Renal cortical epithelial cell (primary cell): ENCODE measurements at regions not wholly inside any gene's neighbourhood (a gene's known extent, or its start where the extent isn't known, plus 50 kb on each side); places are given as distances from the start of the nearest gene placed in this dataset.
A peak's percentile ranks its signal among the peaks of the same experiment; 100 is the strongest.

Source experiments
- DNase-seq: peaks from one replicate; pipeline ENCODE4 v3.0.0-alpha.2; 2011; ENCODE audit warnings: low read depth

- no peak for DNase-seq
Observed at GRCh38 chr6:149181304-149181703, 136.2 kb upstream of the TAB2 start.

DNA sequence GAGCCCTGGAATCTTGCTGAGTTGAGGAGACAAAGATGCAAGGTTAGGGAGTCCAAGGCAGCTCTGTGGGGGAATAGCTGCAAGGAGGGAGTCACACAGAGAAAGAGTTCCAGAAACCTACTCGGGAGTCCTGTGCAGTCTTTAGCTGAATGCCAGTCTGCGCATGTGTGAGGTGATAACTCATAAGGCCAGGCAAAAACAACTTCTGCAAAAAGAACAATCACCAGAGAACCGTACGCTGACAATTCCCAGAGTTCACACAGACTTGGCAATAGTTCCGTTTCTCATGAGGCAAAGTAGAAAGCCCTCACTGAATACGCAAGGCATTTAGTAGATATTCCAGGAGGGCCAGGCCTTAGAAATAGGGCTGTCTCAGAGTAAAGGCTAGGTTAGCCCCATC lies 135.2 kb upstream of the TAB2 start:
- DNase-seq: no peak

DNA sequence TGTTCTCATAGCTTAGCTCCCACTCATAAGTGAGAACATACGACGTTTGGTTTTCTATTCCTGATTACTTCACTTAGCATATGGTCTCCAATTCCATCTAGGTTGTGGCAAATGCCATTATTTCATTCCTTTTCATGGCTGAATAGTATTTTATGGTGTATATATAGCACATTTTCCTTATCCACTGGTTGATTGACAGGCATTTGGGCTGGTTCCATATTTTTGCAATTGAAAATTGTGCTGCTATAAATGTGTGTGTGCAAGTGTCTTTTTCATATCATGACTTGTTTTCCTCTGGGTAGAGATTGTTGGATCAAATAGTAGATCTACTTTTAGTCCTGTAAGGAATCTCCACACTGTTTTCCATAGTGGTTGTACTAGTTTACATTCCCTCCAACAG lies 133.0 kb upstream of the TAB2 start:
- no peak for DNase-seq

DNA sequence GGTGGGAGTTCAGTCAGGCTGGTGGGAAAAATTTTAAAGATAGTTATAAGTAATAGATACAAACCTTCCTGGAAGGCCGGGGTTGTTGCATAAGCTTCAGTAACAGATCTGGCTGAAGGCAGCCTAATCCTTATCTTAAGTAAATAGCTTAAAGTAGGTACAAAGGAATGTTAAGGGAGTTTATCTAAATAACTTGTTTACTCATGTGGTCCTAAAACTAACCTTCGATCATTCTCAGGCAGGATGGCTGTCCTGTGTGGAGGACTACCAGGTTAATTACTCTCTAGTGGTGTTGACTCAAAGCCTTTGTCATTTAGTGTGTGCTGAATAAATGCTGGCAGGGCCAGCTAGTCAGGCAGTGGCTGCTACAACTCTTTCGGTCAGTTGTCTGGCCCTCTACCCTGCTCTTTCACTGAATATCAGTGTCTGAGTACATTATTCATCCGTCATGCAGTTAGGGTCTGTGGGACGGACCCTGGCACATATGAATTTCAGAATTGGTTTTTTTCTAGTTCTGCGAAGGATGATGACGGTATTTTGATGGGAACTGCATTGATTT lies 131.6 kb upstream of the TAB2 start:
- DNase-seq: no peak

DNA sequence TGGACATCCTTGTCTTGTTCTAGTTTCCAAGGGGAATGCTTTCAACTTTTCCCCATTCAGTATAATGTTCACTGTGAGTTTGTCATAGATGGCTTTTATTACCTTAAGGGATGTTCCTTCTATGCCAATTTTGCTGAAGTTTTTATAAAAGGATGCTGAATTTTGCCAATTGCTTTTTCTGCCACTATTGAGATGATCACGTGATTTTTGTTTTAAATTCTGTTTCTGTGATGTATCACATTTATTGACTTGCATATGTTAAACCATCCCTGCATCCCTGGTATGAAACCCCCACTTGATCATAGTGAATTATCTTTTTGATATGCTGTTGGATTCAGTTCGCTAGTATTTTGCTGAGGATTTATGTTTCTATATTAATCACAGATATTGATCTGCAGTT lies 130.6 kb upstream of the TAB2 start:
- no peak for DNase-seq

DNA sequence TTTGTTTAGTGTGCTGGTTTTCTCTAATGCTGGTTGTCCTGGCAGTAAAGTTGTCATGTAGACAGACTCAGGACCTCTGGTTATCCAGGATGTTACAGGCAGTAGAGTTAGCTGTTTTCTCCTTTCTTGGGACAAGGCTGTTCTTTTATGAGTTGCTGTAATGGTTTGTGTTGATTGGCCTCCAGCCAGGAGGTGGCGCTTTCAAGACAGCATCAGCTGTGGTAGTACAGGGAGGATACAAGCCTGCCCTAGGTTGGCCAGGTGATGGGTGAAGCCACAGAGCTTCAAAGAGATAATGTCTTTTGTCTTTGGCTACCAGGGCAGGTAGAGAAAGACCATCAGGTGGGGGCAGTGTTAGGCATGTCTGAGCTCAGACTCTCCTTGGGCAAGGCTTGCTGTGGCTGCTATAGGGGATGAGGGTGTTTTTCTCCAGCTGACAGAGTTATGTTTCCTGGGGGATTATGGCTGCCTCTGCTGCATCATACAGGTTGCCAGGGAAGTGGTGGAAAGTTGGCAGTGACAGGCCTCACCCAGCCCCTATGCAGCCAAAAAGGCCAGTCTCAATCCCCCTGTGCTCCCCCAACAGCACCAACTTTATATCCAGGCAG lies 127.2 kb upstream of the TAB2 start:
- peak; percentile 36 for DNase-seq

DNA sequence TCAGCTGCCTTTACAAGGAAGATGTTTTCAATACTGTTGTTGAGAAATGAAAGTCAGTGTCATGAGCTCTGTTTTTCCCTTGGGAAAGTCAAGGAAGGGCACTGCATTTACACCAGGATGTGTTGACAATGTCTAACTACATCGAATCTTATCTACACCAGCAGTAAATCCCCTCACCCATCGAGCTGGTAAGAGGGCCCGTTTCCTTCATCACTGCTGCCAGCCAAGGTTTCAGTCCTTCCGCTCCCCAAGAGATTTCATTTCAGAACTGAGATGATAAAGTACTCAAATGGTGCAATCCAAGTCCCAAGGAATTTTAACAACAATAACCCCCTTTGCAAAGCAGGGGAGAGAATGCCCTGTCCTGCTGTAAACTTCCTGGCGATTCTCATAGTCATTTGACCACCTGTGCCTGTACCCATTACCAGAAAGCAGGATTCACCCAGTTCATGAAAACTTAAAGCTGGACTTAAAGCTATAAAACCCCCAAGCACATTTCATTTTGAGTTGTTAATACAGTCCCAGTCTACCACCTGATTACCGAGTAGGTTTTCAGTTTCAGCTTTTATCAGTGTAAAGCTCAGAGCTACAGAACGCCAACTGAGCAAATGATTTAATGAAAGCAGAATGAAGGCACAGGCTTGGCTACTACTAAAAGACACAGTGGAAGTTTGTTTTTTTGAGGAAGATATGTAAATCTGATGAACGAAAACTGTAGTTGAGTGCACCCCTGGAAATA lies 122.5 kb upstream of the TAB2 start:
- no peak for DNase-seq

DNA sequence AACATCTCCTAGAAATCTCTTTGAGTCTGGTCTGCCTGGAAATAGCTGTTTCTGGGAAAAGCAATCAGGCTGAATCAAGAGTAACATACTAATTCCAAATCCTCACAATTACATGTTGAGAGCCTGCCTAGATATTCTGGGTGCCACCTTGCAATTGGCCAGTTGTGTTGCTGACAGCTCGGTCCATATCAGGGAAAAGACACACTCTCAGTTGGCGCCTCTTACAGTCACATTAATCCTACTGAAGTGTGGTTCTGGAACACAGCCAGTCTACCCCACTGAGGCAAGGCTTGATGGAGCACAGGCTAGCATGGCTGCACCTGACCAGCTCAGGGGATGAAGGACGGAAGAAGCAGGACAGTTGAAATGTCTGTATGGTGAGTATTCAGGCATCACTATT lies 121.4 kb upstream of the TAB2 start:
- DNase-seq: no peak

DNA sequence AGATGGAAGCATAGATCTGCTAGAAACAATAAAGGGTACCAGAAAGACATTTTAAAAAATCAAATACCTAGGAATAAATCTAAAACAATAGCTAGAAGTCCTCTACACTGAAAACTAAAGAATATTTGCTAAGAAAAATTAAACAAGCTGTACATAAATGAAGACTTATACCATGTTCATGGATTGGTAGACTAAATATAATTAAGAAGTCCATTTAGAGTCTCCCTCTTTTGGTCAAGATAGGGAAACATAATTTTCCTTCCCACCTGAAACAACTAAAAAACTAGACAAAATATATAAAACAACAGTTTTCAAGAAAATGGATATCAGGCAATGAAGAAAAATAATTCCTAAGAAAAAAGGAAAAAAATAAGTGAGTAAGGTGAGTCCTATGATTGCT lies 120.0 kb upstream of the TAB2 start:
- no peak for DNase-seq

DNA sequence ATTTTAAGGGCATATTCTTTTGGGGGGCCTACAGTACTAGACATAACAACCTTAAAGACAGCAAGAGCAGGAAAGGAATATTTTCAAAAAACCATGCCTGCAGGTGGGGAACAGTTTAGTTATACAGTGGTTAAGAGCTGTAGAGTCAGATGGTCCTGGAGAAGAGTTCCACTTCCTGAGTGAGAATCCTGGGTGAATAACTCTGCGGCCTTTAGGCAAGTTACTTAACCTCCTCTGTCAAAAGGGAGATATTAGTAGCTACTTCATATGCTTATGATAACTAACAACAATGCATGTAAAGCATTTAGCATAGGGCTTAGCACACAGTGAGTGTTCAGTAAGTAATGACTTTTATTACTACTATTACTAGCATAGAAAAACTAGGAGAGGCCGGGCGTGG lies 119.2 kb upstream of the TAB2 start:
- no peak for DNase-seq

- no peak for DNase-seq
Observed at GRCh38 chr6:149200282-149200945, 117.1 kb upstream of the TAB2 start.

DNA sequence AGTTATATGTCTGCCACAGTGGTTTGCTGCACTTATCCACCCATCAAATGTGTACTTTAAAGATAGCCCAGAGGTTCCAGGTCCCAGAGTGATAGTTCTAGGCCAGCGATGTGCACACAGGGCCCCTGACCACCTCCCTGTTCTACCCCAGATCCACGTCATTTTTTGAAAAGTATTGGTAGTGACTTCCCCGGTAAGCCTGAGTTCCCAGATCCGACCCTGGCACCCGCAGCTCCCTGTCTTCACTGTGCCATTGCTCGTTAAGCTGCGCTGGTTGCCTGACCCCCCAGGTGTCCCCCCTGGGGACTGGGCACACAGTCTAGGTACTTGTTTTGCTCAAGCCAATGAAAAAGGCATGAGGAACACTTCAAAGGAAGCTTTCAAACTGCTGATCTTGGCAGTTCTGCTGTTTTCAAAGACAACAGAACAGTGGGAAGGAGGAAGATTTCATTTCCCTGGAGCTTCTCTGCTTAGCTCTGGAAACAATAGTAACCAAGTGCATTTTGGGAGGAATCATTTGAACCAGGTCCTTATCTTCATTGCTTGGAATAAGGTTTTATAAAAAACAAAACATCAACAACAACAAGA lies 116.3 kb upstream of the TAB2 start:
- DNase-seq: no peak

- no peak for DNase-seq
Observed at GRCh38 chr6:149202100-149202499, 115.4 kb upstream of the TAB2 start.

- no peak for DNase-seq
Observed at GRCh38 chr6:149202952-149203351, 114.6 kb upstream of the TAB2 start.

DNA sequence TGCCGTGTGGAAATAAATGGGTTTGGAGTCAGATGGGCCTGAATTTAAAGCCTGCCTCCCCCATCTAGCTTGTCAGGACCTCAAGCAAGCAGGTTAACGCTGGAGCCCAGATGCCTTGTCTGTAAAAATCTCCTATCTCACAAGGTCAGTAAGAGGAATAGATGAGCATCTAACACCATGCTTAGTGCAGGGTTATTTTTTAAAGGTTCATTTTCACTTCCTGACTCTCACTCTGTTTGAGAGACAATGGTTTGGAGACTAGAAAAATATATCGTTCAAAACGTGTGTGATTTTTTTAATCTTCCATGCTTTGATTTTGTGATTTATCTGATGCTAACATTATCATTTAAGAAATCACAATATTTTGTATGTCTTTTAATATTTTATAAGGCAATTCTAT lies 114.0 kb upstream of the TAB2 start:
- DNase-seq: no peak

DNA sequence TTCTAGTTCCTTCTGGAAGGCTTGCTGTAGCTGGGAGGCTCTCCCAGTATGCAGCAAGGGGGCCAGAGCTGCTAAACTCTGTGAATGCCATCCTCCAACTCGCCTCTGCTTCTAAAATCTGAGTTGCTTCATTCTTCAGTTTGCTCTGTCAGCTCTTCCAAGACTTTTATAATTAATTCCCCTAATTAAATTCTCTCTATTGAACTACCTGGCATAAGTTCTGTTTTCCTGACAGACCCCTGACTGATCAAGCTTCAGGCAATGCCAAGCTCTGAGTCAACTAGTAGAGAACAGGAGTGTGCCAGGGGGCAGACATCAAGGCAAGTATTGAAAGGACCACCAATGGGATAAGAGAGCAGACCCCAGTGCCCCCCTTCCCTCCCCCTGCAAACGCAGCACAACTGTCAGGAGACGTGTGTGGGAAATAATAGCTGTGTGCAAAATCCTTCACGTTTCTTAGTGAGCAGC lies 109.3 kb upstream of the TAB2 start:
- DNase-seq: no peak

DNA sequence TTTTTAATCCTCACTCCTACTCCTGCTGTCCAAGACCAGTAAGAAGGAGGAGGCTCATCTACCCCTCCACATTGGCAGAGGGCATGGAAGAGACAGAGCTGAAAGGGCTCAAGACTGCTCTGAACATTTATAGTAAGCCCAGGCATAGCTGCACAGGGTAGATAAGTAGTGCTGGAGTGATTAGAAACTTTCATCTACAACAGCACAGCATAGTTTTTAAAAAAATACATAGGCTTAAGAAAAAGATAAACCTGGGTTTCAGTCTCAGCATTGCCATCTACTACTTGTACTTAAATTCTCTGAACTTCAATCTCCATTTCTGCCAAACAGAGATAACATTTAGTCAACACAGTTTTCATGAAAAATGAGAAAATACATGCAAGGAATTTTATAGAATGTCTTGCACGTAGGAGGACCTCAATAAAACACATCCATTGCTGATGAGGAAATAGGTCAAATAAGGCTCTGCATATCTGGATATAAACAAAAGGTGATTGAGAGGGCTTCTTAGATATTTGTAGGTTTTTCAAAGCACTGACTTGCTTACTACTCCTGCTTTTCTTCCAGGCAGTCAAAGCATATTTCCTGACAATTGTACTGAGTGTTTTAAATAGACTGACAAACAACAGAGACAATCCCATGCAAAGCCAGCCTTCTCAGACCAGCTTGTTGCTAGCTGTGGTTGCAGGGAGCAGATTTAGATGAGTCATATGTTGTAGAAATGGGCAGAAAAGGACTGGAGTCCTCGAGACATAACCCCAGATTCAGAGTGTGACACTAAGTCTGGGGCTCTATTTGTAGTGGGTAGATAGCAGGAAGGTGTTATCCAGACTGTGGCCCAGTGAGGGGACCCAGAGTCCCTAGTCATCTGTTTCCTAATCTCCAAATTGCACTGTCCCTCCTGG lies 107.4 kb upstream of the TAB2 start:
- DNase-seq: peak; percentile 71

DNA sequence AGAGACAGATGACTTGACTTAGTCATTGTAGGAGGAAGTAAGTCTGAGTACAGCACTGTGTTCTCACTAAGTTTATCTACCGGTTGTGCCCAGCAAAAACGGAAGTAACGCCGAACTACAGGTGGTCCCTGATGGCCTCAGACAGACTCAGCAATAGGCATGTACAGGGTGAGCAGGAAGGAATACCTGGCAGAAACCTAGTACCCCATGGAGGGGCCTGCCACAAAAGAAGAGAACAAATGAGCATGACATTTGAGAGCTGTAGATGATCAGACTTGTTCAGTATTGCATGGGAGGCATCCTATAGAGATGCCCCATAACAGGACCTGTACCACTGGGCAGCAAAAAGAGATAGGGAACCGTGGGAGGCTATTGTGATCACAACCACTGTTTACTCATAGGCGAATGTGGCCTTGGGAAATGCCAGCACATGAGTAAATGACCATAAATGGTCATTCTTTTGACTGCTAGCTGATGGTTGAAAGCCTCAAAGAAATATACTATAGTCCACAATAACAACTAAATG lies 106.4 kb upstream of the TAB2 start:
- peak; percentile 42 for DNase-seq

DNA sequence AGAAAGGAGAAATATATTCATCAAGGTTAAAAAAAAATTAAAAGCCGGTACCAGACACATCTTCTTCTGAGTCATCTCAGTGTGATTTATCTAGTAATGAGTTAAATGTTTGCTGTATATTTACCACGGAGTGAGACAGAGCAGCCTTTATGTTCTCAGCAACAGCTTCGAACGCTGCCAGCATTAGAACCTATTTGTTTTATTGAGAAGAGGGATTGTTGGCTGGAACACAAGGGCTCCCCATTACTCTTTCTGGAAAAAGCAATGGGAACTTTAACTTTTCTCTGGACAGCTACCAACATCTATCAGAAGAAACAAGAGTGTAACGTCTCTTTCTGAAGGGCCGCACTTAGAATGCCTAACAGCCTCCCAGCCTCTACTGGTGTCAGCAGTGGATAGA lies 105.3 kb upstream of the TAB2 start:
- no peak for DNase-seq

- DNase-seq: no peak
Observed at GRCh38 chr6:149212892-149213801, 104.4 kb upstream of the TAB2 start.
